Vagina (tissue), 2 donors: ENCODE measurements at regions not wholly inside any gene's neighbourhood (a gene's known extent, or its start where the extent isn't known, plus 50 kb on each side); places are given as distances from the start of the nearest gene placed in this dataset.
A peak's percentile ranks its signal among the peaks of the same experiment; 100 is the strongest.

Source experiments
- DNase-seq, 2 donors: peaks; one replicate each; pipeline ENCODE4 v3.0.0-alpha.2; 2017; ENCODE audit errors: extremely low spot score in 2 of 2
- H3K27ac ChIP-seq: fragments of 200-600 bp; sonication (generic); one replicate; pipeline ENCODE4 v1.5.1; 2019
- H3K27me3 ChIP-seq: fragments of 200-600 bp; sonication (generic); one replicate; pipeline ENCODE4 v1.5.1; 2019
- H3K36me3 ChIP-seq, 2 donors: fragments of 200-600 bp; sonication (generic); one replicate each; pipeline ENCODE4 v1.5.1; 2017 to 2019
- H3K4me1 ChIP-seq: fragments of 200-600 bp; sonication (generic); one replicate; pipeline ENCODE4 v1.5.1; 2019
- H3K4me3 ChIP-seq, 2 donors: fragments of 200-600 bp; sonication (generic); 1 replicate in 1 of 2; 2 replicates in 1 of 2; pipeline ENCODE4 v1.5.1; 2016 to 2019
- H3K9me3 ChIP-seq: fragments of 200-600 bp; sonication (generic); one replicate; pipeline ENCODE4 v1.5.1; 2019
- POLR2A ChIP-seq, 2 donors: fragments of 450-650 bp; IDR thresholded peaks; one replicate each; pipeline ENCODE4 v1.6.1; 2017; ENCODE audit warnings: antibody characterized with exemption in 2 of 2, mild to moderate bottlenecking in 2 of 2, moderate library complexity in 2 of 2
- POLR2AphosphoS5 ChIP-seq, 2 donors: sonication (generic); formaldehyde crosslinking; IDR thresholded peaks; one replicate each; pipeline ENCODE4 v1.9.0; 2017; ENCODE audit warnings: antibody characterized with exemption in 2 of 2, mild to moderate bottlenecking in 2 of 2, low read depth in 1 of 2; ENCODE audit not compliant: insufficient read depth in 1 of 2
- intact Hi-C: fragments of 100-400 bp; cut with DNase I; formaldehyde crosslinking; loops from one replicate; pipeline ENCODE4 v1.15.1; 2023
- TF ChIP-seq, protein P1 (sequence below), 3 experiments: fragments of 450-650 bp in 2 of 3; fragments of 200-600 bp in 1 of 3; sonication (generic) in 1 of 3; IDR thresholded peaks; one replicate each; pipeline ENCODE4 v1.5.1; 2017 to 2019; ENCODE audit warnings: antibody characterized with exemption in 3 of 3, mild to moderate bottlenecking in 2 of 3, moderate library complexity in 2 of 3

- TF ChIP-seq, protein P1, sequence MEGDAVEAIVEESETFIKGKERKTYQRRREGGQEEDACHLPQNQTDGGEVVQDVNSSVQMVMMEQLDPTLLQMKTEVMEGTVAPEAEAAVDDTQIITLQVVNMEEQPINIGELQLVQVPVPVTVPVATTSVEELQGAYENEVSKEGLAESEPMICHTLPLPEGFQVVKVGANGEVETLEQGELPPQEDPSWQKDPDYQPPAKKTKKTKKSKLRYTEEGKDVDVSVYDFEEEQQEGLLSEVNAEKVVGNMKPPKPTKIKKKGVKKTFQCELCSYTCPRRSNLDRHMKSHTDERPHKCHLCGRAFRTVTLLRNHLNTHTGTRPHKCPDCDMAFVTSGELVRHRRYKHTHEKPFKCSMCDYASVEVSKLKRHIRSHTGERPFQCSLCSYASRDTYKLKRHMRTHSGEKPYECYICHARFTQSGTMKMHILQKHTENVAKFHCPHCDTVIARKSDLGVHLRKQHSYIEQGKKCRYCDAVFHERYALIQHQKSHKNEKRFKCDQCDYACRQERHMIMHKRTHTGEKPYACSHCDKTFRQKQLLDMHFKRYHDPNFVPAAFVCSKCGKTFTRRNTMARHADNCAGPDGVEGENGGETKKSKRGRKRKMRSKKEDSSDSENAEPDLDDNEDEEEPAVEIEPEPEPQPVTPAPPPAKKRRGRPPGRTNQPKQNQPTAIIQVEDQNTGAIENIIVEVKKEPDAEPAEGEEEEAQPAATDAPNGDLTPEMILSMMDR (IDR thresholded peaks at IDR 0.05) = no peak
- peak; percentile 26 to 28 for TF ChIP-seq POLR2AphosphoS5 (IDR thresholded peaks at IDR 0.05; ENCODE audit: insufficient read depth in 1 of 2, low read depth in 1 of 2)
- no peak for DNase-seq
- H3K4me3 ChIP-seq = no peak overlapping the region
- intact Hi-C loops = no loop called here
- H3K27me3 ChIP-seq = no peaks in the 10 kb centered on the region
- H3K36me3 ChIP-seq = no peaks in the 10 kb centered on the region
- peak overlapping the region; percentile 51 for H3K27ac ChIP-seq
- no peaks in the 10 kb centered on the region for H3K9me3 ChIP-seq
- H3K4me1 ChIP-seq = no peaks in the 10 kb centered on the region
Measured at GRCh38 chr3:43190670-43191069, 84.8 kb upstream of the POMGNT2 start.

GRCh38 chr3:43187836-43188479, 82.1 kb upstream of the POMGNT2 start:
- H3K4me1 ChIP-seq = no peaks in the 10 kb centered on the region
- intact Hi-C loops = no loop called here
- no peaks in the 10 kb centered on the region for H3K27me3 ChIP-seq
- no peak overlapping the region for H3K4me3 ChIP-seq
- no peak overlapping the region for H3K27ac ChIP-seq
- H3K9me3 ChIP-seq = no peaks in the 10 kb centered on the region
- TF ChIP-seq, protein P1 (IDR thresholded peaks at IDR 0.05) = no peak
- TF ChIP-seq POLR2A (IDR thresholded peaks at IDR 0.05) (no peak), POLR2AphosphoS5 (IDR thresholded peaks at IDR 0.05; ENCODE audit: insufficient read depth in 1 of 2, low read depth in 1 of 2) (no peak)
- H3K36me3 ChIP-seq = no peaks in the 10 kb centered on the region
- no peak for DNase-seq

- no peaks in the 10 kb centered on the region for H3K36me3 ChIP-seq
- no peak overlapping the region for H3K27ac ChIP-seq
- H3K27me3 ChIP-seq = no peaks in the 10 kb centered on the region
- intact Hi-C loops = no loop called here
- peaks cover 8% of the 10 kb centered on the region for H3K4me1 ChIP-seq
- DNase-seq = no peak
- no peak for TF ChIP-seq POLR2A (IDR thresholded peaks at IDR 0.05)
- TF ChIP-seq, protein P1 (IDR thresholded peaks at IDR 0.05) = no peak
- no peak for TF ChIP-seq POLR2AphosphoS5 (IDR thresholded peaks at IDR 0.05; ENCODE audit: insufficient read depth in 1 of 2, low read depth in 1 of 2)
- H3K9me3 ChIP-seq = no peaks in the 10 kb centered on the region
- H3K4me3 ChIP-seq = no peak overlapping the region
Measured at GRCh38 chr3:43185983-43186314, 80.1 kb upstream of the POMGNT2 start.

DNA sequence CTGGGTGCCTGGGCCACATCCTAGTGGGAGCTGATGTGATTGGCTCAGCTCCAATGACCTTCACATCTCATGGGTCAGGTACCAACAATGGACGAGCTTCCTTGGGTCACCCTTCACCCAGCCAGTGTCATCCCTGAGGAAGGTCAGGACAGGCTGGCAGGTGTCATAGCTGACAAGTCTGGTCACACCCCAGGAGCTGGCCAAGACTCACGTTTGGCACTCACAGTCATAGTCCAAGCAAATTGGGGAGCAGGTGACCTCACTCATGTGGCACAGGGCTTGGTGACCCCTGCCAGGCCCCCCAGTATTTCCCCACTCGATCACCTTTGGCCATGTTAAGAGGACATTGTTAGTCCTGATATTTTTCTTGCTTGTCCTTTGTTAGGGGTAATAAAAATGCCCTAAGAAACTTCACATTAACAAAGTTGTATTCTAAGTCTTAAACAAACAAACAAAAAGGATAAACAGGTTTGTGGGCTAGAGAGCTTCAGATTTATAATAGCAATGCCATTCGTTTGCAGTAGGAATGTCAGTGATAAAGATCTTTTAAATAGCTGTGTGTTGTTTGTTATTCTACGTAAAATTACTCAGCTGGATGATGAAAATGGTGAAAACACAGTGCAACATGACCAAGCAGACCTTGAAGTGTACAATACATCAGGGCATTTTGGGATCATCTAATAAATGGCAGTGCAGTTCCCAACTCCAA, 79.5 kb upstream of the POMGNT2 start:
- Histone ChIP-seq H3K27me3 (no peaks in the 10 kb centered on the region), H3K27ac (no peak overlapping the region), H3K36me3 (no peaks in the 10 kb centered on the region), H3K4me1 (peaks cover 13% of the 10 kb centered on the region), H3K9me3 (no peaks in the 10 kb centered on the region), H3K4me3 (no peak overlapping the region)
- intact Hi-C loops = no loop called here
- TF ChIP-seq POLR2AphosphoS5 (IDR thresholded peaks at IDR 0.05; ENCODE audit: insufficient read depth in 1 of 2, low read depth in 1 of 2) (no peak), POLR2A (IDR thresholded peaks at IDR 0.05) (no peak)
- TF ChIP-seq, protein P1 (IDR thresholded peaks at IDR 0.05) = no peak
- no peak for DNase-seq

- H3K4me1 ChIP-seq = peaks cover 31% of the 10 kb centered on the region
- no peak for DNase-seq
- H3K36me3 ChIP-seq = no peaks in the 10 kb centered on the region
- H3K9me3 ChIP-seq = no peaks in the 10 kb centered on the region
- TF ChIP-seq, protein P1 (IDR thresholded peaks at IDR 0.05) = no peak
- TF ChIP-seq POLR2AphosphoS5 (IDR thresholded peaks at IDR 0.05; ENCODE audit: insufficient read depth in 1 of 2, low read depth in 1 of 2) (no peak), POLR2A (IDR thresholded peaks at IDR 0.05) (no peak)
- H3K27ac ChIP-seq = no peak overlapping the region
- H3K4me3 ChIP-seq = no peak overlapping the region
- intact Hi-C loops = no loop called here
- no peaks in the 10 kb centered on the region for H3K27me3 ChIP-seq
Measured at GRCh38 chr3:43183456-43183855, 77.6 kb upstream of the POMGNT2 start.
